ENCODE measurements at regions not wholly inside any gene's neighbourhood (a gene's known extent, or its start where the extent isn't known, plus 50 kb on each side); places are given as distances from the start of the nearest gene placed in this dataset.

- POLR2A ChIA-PET: no interaction called here
- in situ Hi-C loops (cut with HindIII; ENCODE audit: extremely low pct_ligation_motif_present, low pct_unique_long_range_greater_than_20kb): no loop called here
- no peaks in the 10 kb centered on the region for H3K36me3 ChIP-seq (replicated peaks in 1 of 2; ENCODE audit: control insufficient read depth in 1 of 2, insufficient read depth in 2 of 2, low read length in 2 of 2)
- no peak overlapping the region for H3K9ac ChIP-seq (ENCODE audit: insufficient read depth, low read depth, low read length)
- TF ChIP-seq HOXA5 (CRISPR knock-in tag; IDR thresholded peaks at IDR 0.05) (no peak), HOXA9 (CRISPR knock-in tag; IDR thresholded peaks at IDR 0.05; ENCODE audit: borderline replicate concordance) (no peak)
- no peaks in the 10 kb centered on the region for H3K9me3 ChIP-seq (ENCODE audit: low read length)
- H3K79me2 ChIP-seq (ENCODE audit: insufficient read depth, low read length): no peaks in the 10 kb centered on the region
- no peak overlapping the region for H3K4me3 ChIP-seq (replicated peaks in 1 of 3; ENCODE audit: insufficient read depth in 1 of 3, low read depth in 2 of 3, low read length in 3 of 3)
- intact Hi-C loops (cut with micrococcal nuclease; ENCODE audit: unreplicated experiment): no loop called here
- no peak overlapping the region for H3K4me2 ChIP-seq (ENCODE audit: low read depth, low read length)
- 23% methylated on average over 2 of the region's 2 CpGs for WGBS (ENCODE audit: low lambda C conversion rate)
- DNase-seq (ENCODE audit: low spot score): no peak
- H4K20me1 ChIP-seq (ENCODE audit: insufficient read depth, low read length): no peaks in the 10 kb centered on the region
- no peak for ATAC-seq
- H3K27me3 ChIP-seq (ENCODE audit: control insufficient read depth in 1 of 2, insufficient read depth in 2 of 2, low read length in 2 of 2): no peaks in the 10 kb centered on the region
- no peak overlapping the region for H2AFZ ChIP-seq (ENCODE audit: low read length)
- no peaks in the 10 kb centered on the region for H3K4me1 ChIP-seq (ENCODE audit: insufficient read depth, low read length)
- BruUV-seq (replicated peaks): no TSS peak
- FAIRE-seq: no peak
- no peak overlapping the region for H3K27ac ChIP-seq (ENCODE audit: extremely low read length, insufficient read depth, low read length)
- CTCF ChIA-PET (ENCODE audit: low intra/inter-chr PET ratio, low total read pairs): no interaction called here
Observed at GRCh38 chr12:63302941-63303536, 152.0 kb upstream of the AVPR1A start.

GRCh38 chr12:63302269-63302940 is 151.4 kb upstream of the AVPR1A start:
- Histone ChIP-seq H3K79me2 (ENCODE audit: insufficient read depth, low read length) (no peaks in the 10 kb centered on the region), H2AFZ (ENCODE audit: low read length) (no peak overlapping the region), H3K4me3 (replicated peaks in 1 of 3; ENCODE audit: insufficient read depth in 1 of 3, low read depth in 2 of 3, low read length in 3 of 3) (no peak overlapping the region), H4K20me1 (ENCODE audit: insufficient read depth, low read length) (no peaks in the 10 kb centered on the region), H3K4me2 (ENCODE audit: low read depth, low read length) (no peak overlapping the region), H3K9me3 (ENCODE audit: low read length) (no peaks in the 10 kb centered on the region), H3K4me1 (ENCODE audit: insufficient read depth, low read length) (no peaks in the 10 kb centered on the region), H3K27me3 (ENCODE audit: control insufficient read depth in 1 of 2, insufficient read depth in 2 of 2, low read length in 2 of 2) (no peaks in the 10 kb centered on the region), H3K36me3 (replicated peaks in 1 of 2; ENCODE audit: control insufficient read depth in 1 of 2, insufficient read depth in 2 of 2, low read length in 2 of 2) (no peaks in the 10 kb centered on the region), H3K27ac (ENCODE audit: extremely low read length, insufficient read depth, low read length) (no peak overlapping the region), H3K9ac (ENCODE audit: insufficient read depth, low read depth, low read length) (no peak overlapping the region)
- ChIA-PET CTCF (ENCODE audit: low intra/inter-chr PET ratio, low total read pairs) (no interaction called here), POLR2A (no interaction called here)
- DNase-seq (ENCODE audit: low spot score) (no peak), FAIRE-seq (no peak), ATAC-seq (no peak)
- BruUV-seq (replicated peaks): no TSS peak
- intact Hi-C loops (cut with micrococcal nuclease; ENCODE audit: unreplicated experiment) (no loop called here), in situ Hi-C loops (cut with HindIII; ENCODE audit: extremely low pct_ligation_motif_present, low pct_unique_long_range_greater_than_20kb) (no loop called here)
- WGBS (ENCODE audit: low lambda C conversion rate): 2% methylated on average over 7 of the region's 7 CpGs
- TF ChIP-seq MED1 (CRISPR knock-in tag; IDR thresholded peaks at IDR 0.05) (no peak), JUN (CRISPR knock-in tag; IDR thresholded peaks at IDR 0.05) (no peak), ZNF101 (CRISPR knock-in tag; IDR thresholded peaks at IDR 0.05; ENCODE audit: borderline replicate concordance, low read depth) (no peak), HINFP (CRISPR knock-in tag; IDR thresholded peaks at IDR 0.05; ENCODE audit: low read depth) (no peak), ZNF549 (CRISPR knock-in tag; IDR thresholded peaks at IDR 0.05) (no peak), ZNF253 (CRISPR knock-in tag; IDR thresholded peaks at IDR 0.05; ENCODE audit: borderline replicate concordance) (no peak), FOXA1 (IDR thresholded peaks at IDR 0.05) (no peak), FOXA1 (CRISPR knock-in tag; IDR thresholded peaks at IDR 0.05) (no peak), MNT (IDR thresholded peaks at IDR 0.05) (no peak), ZSCAN9 (CRISPR knock-in tag; IDR thresholded peaks at IDR 0.05; ENCODE audit: borderline replicate concordance) (no peak), ZNF335 (CRISPR knock-in tag; IDR thresholded peaks at IDR 0.05) (no peak), PHF8 (CRISPR knock-in tag; IDR thresholded peaks at IDR 0.05) (no peak)

Data from HepG2 (cell line).